ENCODE measurements at regions not wholly inside any gene's neighbourhood (a gene's known extent, or its start where the extent isn't known, plus 50 kb on each side); places are given as distances from the start of the nearest gene placed in this dataset.

- TF ChIP-seq RFX5 (IDR thresholded peaks at IDR 0.05; ENCODE audit: low read depth, low read length), result no peak
- no peak for TF ChIP-seq CEBPB (IDR thresholded peaks at IDR 0.05; ENCODE audit: low read depth, low read length)
- TF ChIP-seq CTCF (conservative IDR thresholded peaks at IDR 0.05; ENCODE audit: low read depth, low read length), result no peak
- no peak for TF ChIP-seq MAZ (IDR thresholded peaks at IDR 0.05; ENCODE audit: borderline replicate concordance, low read depth, low read length)
- TF ChIP-seq POLR2A (IDR thresholded peaks at IDR 0.05; ENCODE audit: low read depth, low read length), result no peak
- TF ChIP-seq BHLHE40 (IDR thresholded peaks at IDR 0.05; ENCODE audit: low read depth, low read length), result no peak
- TF ChIP-seq ELK1 (IDR thresholded peaks at IDR 0.05; ENCODE audit: borderline replicate concordance, low read depth, low read length), result no peak
These were observed 392.0 kb downstream of the FUT8 start for GRCh38 chr14:65804439-65805112.
